ENCODE measurements at regions not wholly inside any gene's neighbourhood (a gene's known extent, or its start where the extent isn't known, plus 50 kb on each side); places are given as distances from the start of the nearest gene placed in this dataset.

DNA sequence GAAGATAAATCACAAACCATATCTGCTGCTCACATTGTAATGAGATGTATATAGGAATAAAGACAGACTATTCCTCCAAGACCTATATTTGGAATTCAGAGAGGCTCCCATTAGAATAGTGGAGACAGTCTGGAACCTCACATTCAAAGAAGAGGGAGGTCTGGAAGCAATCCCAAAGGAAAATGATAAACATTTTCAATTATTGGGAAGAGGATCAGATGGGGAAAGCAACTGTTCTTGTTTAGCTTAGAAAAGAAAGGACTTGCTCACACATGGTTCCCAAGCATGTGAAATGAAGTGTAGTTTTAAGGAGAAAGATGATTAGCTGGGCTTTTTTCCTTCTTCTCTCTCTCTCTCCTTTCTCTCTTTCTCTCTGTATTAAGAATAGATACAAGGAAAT lies 193.0 kb upstream of the LMNTD1 start:
- TF ChIP-seq, protein P1, sequence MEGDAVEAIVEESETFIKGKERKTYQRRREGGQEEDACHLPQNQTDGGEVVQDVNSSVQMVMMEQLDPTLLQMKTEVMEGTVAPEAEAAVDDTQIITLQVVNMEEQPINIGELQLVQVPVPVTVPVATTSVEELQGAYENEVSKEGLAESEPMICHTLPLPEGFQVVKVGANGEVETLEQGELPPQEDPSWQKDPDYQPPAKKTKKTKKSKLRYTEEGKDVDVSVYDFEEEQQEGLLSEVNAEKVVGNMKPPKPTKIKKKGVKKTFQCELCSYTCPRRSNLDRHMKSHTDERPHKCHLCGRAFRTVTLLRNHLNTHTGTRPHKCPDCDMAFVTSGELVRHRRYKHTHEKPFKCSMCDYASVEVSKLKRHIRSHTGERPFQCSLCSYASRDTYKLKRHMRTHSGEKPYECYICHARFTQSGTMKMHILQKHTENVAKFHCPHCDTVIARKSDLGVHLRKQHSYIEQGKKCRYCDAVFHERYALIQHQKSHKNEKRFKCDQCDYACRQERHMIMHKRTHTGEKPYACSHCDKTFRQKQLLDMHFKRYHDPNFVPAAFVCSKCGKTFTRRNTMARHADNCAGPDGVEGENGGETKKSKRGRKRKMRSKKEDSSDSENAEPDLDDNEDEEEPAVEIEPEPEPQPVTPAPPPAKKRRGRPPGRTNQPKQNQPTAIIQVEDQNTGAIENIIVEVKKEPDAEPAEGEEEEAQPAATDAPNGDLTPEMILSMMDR (IDR thresholded peaks at IDR 0.05; ENCODE audit: low read length): no peak
- TF ChIP-seq EZH2 (optimal IDR thresholded peaks at IDR 0.05; ENCODE audit: low read depth, low read length): no peak

Data from MM.1S (cell line).